Skin of body (tissue), 1 donor: ENCODE measurements at regions not wholly inside any gene's neighbourhood (a gene's known extent, or its start where the extent isn't known, plus 50 kb on each side); places are given as distances from the start of the nearest gene placed in this dataset.
"Not testable (repeated sequence)": the region's sequence is repeated elsewhere in the genome, so short reads cannot be mapped to it uniquely, and the experiment has no call there.

Experiments used
- DNase-seq: peaks from one replicate; lab custom pipeline; 2025; lab: John Stamatoyannopoulos, UW

- not testable (repeated sequence) for DNase-seq
Observed at GRCh38 chr4:102397056-102397455, 51.8 kb upstream of the SLC39A8 start.

GRCh38 chr4:102399021-102399420 lies 53.7 kb upstream of the SLC39A8 start:
- DNase-seq: no peak

GRCh38 chr4:102400898-102401297 lies 55.6 kb upstream of the SLC39A8 start:
- no peak for DNase-seq

- no peak for DNase-seq
Observed at GRCh38 chr4:102402223-102402622, 56.9 kb upstream of the SLC39A8 start.

- no peak for DNase-seq
Observed at GRCh38 chr4:102403116-102403515, 57.8 kb upstream of the SLC39A8 start.

GRCh38 chr4:102404431-102404969 lies 59.2 kb upstream of the SLC39A8 start:
- no peak for DNase-seq

GRCh38 chr4:102405821-102406401 lies 60.6 kb upstream of the SLC39A8 start:
- no peak for DNase-seq

- DNase-seq: not testable (repeated sequence)
Observed at GRCh38 chr4:102410884-102411283, 65.6 kb upstream of the SLC39A8 start.

- peak; percentile 77 for DNase-seq
Observed at GRCh38 chr4:102411408-102411807, 66.1 kb upstream of the SLC39A8 start.

- no peak for DNase-seq
Observed at GRCh38 chr4:102416765-102417164, 71.5 kb upstream of the SLC39A8 start.

- peak; percentile 7 for DNase-seq
Observed at GRCh38 chr4:102420563-102421398, 75.5 kb upstream of the SLC39A8 start.

- no peak for DNase-seq
Observed at GRCh38 chr4:102422843-102423242, 77.6 kb upstream of the SLC39A8 start.

GRCh38 chr4:102423375-102423774 lies 77.8 kb upstream of the NFKB1 start:
- DNase-seq: no peak

- DNase-seq: no peak
Observed at GRCh38 chr4:102427371-102427998, 73.7 kb upstream of the NFKB1 start.

- DNase-seq: no peak
Observed at GRCh38 chr4:102428122-102428521, 73.0 kb upstream of the NFKB1 start.

- DNase-seq: no peak
Observed at GRCh38 chr4:102429553-102429952, 71.6 kb upstream of the NFKB1 start.

GRCh38 chr4:102430461-102430910 lies 70.7 kb upstream of the NFKB1 start:
- DNase-seq: peak; percentile 41

GRCh38 chr4:102431608-102431961 lies 69.6 kb upstream of the NFKB1 start:
- no peak for DNase-seq

GRCh38 chr4:102437111-102437510 lies 64.0 kb upstream of the NFKB1 start:
- DNase-seq: no peak

- no peak for DNase-seq
Observed at GRCh38 chr4:102438396-102439235, 62.5 kb upstream of the NFKB1 start.

- DNase-seq: peak; percentile 84
Observed at GRCh38 chr4:102439236-102439614, 61.9 kb upstream of the NFKB1 start.
